ENCODE measurements at regions not wholly inside any gene's neighbourhood (a gene's known extent, or its start where the extent isn't known, plus 50 kb on each side); places are given as distances from the start of the nearest gene placed in this dataset.
A peak's percentile ranks its signal among the peaks of the same experiment; 100 is the strongest.
"Not testable (repeated sequence)": the region's sequence is repeated elsewhere in the genome, so short reads cannot be mapped to it uniquely, and the experiment has no call there.

DNA sequence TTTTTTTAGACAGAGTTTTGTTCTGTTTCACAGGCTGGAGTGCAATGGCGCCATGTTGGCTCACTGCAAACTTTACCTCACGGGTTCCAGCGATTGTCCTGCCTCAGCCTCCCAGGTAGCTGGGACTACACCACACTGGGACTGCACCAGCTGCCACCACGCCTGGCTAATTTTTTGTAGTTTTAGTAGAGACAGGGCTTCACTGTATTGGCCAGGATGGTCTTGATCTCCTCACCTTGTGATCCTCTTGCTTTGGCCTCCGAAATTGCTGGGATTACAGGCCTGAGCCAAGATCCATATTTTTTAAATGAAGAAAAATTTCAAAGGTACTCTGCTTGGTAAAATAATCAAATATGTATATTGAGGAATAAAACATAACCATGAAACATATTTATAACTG, 195.8 kb upstream of the TPTE start:
- peak; percentile 91 for DNase-seq

GRCh38 chr21:10326146-10326545, 195.2 kb upstream of the TPTE start:
- not testable (repeated sequence) for DNase-seq

DNA sequence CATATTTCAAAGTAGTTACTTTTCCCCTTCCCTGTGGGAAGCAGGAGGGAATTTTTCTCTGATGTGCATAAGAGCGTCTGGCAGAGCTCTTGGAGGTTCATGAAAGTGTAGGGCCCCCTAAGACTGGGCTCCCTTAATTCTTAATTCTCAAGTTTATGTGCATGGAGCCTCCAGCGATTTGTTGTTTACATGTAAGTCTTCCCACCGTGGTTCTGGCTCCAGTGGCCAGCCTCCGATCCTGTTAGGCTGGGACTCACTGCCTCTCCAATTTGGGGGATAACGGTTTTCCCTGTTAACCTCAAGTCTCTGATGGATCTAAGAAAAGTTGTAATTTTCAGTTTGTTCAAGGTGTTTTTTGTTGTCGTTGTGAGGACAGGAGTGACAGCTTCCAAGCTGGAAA, 192.7 kb upstream of the TPTE start:
- not testable (repeated sequence) for DNase-seq

DNA sequence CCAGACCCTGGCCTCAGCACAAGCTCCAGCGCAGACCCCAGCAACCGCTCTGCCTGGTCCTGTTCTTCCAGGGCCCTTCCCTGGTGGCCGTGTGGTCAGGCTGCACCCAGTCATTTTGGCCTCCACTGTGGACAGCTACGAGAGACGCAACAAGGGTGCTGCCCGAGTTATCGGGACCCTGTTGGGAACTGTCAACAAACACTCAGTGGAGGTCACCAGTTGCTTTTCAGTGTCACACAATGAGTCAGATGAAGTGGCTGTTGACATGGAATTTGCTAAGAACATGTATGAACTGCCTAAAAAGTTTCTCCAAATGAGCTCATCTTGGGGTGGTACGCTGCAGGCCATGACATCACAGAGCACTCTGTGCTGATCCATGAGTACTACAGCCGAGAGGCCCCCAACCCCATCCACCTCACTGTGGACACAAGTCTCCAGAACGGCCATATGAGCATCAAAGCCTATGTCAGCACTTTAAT, 190.7 kb upstream of the TPTE start:
- DNase-seq: not testable (repeated sequence)

- not testable (repeated sequence) for DNase-seq
These were observed 190.2 kb upstream of the TPTE start for GRCh38 chr21:10331134-10331533.

GRCh38 chr21:10332935-10333334, 188.4 kb upstream of the TPTE start:
- DNase-seq: not testable (repeated sequence)

- DNase-seq: not testable (repeated sequence)
These were observed 187.0 kb upstream of the TPTE start for GRCh38 chr21:10334391-10334790.

- not testable (repeated sequence) for DNase-seq
These were observed 179.0 kb upstream of the TPTE start for GRCh38 chr21:10342261-10342956.

GRCh38 chr21:10343146-10343935, 178.0 kb upstream of the TPTE start:
- not testable (repeated sequence) for DNase-seq

- not testable (repeated sequence) for DNase-seq
These were observed 177.1 kb upstream of the TPTE start for GRCh38 chr21:10344266-10344665.

- DNase-seq: not testable (repeated sequence)
These were observed 176.2 kb upstream of the TPTE start for GRCh38 chr21:10345178-10345612.

DNA sequence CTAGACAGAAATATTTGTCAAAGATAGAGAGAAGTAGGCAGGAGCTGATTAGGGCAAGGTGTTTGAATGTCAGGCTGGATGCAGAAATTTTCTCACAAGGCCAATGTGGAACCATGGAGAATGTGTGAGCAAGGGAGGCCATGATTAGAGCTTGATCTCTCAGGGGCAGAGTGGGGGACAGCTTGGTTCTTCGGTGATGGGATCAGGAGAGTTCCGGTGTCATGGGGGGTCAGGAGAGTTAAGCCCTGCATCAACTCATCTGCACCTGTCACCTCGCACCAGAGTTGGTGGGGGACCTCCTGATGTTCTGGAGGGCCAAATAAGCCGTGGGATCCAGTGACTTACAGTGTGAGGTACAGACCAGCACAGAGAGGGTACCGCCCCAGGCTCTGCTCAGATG, 175.1 kb upstream of the TPTE start:
- DNase-seq: not testable (repeated sequence)

DNA sequence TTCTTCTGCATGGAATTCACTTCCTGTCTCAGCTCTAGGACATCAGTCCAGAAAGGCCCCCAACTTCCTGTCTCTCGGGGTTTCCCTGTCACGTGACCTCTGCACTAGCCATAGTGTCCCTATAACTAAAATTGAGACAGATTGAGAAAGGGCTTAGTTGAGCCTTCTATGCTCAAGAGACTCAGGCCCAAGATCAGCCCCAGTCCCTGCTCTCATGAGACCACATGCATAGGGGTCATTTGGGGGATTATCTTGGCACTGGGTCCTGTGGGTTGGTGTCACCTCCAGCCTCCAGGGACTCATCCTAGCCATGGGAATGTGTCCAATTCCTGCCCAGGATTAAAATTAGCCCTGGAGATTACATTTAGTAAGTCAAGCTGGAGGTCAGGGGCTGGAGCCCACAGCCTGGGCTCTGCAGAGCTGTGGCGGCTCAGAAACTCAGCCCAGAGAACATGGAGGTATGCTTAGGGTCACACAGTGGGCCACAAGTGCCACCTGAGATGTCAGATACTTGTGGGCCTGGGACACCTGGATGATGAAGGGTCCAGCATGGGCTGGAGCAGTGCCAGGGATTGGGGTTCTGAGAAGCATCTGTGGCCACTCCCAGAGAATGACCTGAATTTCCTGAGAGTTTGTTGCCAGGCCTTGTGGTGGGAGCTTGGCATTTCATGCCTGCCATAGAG, 174.3 kb upstream of the TPTE start:
- not testable (repeated sequence) for DNase-seq

DNA sequence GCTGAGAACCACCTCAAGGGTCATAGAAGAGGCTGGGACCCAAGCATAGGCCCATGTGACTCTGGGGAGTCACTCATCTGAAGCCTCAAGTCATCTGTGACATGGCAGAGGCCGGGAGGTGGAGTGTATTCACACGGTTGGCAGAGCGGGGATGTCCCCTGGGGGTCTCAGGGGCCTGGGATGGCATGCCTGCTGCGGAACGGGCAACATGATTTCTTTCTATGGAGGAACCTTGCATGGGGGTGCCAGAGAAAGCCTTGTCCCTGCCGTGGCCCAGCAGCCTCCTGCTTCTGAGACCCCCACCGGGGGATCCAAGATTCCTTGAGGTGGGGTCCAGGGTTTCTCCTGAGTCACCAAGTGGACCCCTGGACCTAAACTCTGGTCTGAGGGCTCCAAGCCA, 173.7 kb upstream of the TPTE start:
- not testable (repeated sequence) for DNase-seq

DNA sequence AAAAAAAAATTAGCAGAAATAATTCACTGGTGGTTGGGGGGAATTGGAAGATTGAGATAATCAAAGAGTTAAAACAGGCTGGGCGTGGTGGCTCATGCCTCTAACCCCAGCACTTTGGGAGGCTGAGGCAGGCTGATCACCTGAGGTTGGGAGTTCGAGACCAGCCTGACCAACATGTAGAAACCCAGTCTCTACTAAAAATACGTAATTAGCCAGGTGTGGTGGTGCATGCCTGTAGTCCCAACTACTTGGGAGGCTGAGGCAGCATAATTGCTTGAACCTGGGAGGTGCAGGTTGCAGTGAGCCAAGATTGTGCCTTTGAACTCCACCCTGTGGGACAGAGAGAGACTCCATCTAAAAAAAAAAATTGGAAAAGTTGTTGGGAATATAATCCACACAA, 173.2 kb upstream of the TPTE start:
- not testable (repeated sequence) for DNase-seq

DNA sequence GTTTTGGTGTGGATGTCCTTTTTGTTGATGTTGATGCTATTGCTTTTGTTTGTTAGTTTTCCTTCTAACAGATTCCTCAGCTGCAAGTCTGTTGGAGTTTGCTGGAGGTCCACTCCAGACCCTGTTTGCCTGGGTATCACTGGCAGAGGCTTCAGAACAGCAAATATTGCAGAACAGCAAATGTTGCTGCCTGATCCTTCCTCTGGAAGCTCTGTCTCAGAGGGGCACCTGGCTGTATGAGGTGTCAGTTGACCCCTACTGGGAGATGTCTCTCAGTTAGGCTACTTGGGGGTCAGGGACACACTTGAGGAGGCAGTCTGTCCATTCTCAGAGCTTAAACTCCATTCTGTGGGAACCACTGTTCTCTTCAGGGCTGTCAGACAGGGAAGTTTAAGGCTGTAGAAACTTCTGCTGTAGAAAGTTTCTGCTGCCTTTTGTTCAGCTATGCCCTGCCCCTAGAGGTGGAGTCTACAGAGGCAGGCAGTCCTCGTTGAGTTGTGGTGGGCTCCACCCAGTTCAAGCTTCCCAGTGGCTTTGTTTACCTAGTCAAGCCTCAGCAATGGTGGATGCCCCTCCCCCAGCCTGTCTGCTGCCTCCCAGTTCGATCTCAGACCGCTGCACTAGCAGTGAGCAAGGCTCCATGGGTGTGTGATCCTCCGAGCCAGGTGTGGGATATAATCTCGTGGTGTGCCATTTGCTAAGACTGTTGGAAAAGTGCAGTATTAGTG, 166.4 kb upstream of the TPTE start:
- not testable (repeated sequence) for DNase-seq

GRCh38 chr21:10359120-10359519, 162.3 kb upstream of the TPTE start:
- not testable (repeated sequence) for DNase-seq

DNA sequence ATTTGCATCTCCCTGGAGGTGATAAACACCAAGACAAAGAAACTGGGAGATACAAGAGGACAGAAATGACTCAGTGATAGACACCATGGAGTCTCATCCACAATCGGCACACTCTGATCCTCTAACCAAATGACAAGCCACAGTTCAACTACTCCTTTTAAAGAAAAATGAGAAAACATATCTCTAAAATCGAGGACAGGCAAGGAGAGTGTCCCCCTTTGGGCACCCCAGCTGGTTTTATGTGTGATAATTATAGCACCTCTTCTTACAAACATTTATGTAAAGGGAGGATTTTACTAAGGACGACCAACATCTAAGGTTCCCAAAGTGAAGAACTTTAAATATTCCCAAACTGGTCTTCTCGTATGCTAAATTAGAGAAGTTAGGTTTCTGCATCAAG, 161.5 kb upstream of the TPTE start:
- DNase-seq: not testable (repeated sequence)

DNA sequence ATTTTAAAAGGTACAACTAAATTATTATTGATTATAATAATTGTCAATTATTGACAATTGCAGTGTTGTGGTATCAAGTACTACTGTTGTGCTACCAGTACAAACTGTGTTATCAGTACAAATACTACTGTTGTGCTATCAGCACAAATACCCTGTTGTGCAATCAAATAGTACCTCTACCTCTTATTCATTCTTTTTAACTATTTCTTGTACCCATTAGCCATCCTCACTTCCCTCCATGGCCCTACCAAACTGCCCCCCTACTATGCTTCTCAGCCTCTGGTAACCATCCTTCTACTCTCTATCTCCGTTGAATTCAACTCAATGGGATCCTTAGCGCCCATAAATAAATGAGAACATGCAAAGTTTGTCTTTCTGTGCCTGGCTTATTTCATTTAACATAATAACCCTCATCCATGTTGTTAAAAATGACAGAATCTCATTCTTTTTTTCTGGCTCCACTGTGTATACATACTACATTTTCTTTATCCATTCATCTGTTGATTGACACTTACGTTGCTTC, 160.1 kb upstream of the TPTE start:
- not testable (repeated sequence) for DNase-seq

DNA sequence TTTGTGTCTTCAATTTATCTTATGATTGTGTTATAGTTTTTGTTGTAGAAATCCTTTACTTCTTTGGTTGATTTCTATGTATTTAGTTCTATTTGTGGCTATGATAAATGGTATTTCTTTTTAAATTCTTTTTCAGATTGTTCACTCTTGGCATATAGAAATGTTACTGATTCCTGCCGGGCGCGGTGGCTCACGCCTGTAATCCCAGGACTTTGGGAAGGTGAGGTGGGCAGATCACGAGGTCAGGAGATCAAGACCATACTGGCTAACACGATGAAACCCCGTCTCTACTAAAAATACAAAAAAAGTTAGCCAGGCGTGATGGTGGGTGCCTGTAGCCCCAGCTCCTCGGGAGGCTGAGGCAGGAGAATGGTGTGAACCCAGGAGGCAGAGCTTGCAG, 158.6 kb upstream of the TPTE start:
- not testable (repeated sequence) for DNase-seq

GRCh38 chr21:10363321-10363720, 158.1 kb upstream of the TPTE start:
- DNase-seq: not testable (repeated sequence)

DNA sequence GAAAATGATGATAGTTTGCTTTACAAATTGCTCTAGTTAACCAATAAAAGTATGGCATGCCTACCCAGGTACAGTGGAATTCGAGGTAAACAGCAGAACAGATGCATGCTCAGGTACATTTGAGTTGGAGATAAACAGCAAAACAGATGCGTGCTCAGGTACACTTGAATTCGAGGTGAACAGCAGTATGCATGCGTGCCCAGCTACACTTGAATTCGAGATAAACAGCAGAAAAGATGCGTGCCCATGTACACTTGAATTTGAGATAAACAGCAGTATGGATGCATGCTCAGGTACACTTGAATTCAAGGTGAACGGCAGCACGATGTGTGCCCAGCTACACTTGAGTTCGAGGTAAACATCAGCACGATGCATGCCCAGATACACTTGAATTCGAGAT, 155.2 kb upstream of the TPTE start:
- DNase-seq: not testable (repeated sequence)

Measured in tongue (tissue), 1 donor.